ENCODE measurements at regions not wholly inside any gene's neighbourhood (a gene's known extent, or its start where the extent isn't known, plus 50 kb on each side); places are given as distances from the start of the nearest gene placed in this dataset.

- H3K27me3 Mint-ChIP-seq (ENCODE audit: low read depth) = peaks cover 15% of the 10 kb centered on the region
- ATAC-seq (replicated peaks in 1 of 2) (no peak), DNase-seq (no peak)
- no peaks in the 10 kb centered on the region for H3K9me3 Mint-ChIP-seq
- peaks cover 5% of the 10 kb centered on the region for H3K4me1 Mint-ChIP-seq (ENCODE audit: low read depth)
- H3K27ac Mint-ChIP-seq = no peak overlapping the region
- no peak overlapping the region for H3K4me3 Mint-ChIP-seq
- H3K36me3 Mint-ChIP-seq (ENCODE audit: insufficient read depth in 2 of 2) = peaks cover 0 to 2% of the 10 kb centered on the region in 2 donors
Observed at GRCh38 chrX:1928805-1929204, 313.9 kb downstream of the ASMT start.

GRCh38 chrX:1932231-1932630 lies 317.4 kb downstream of the ASMT start:
- Mint-ChIP-seq H3K4me3 (no peak overlapping the region), H3K36me3 (ENCODE audit: insufficient read depth in 2 of 2) (peaks cover 0 to 2% of the 10 kb centered on the region in 2 donors), H3K27ac (no peak overlapping the region), H3K27me3 (ENCODE audit: low read depth) (peaks cover 3% of the 10 kb centered on the region), H3K4me1 (ENCODE audit: low read depth) (no peaks in the 10 kb centered on the region), H3K9me3 (no peaks in the 10 kb centered on the region)
- ATAC-seq (replicated peaks in 1 of 2) (no peak), DNase-seq (no peak)

- no peak for ATAC-seq (replicated peaks in 1 of 2)
- Mint-ChIP-seq H3K27me3 (ENCODE audit: low read depth) (no peaks in the 10 kb centered on the region), H3K4me1 (ENCODE audit: low read depth) (no peaks in the 10 kb centered on the region), H3K9me3 (peaks cover 4 to 5% of the 10 kb centered on the region in 2 donors), H3K27ac (no peak overlapping the region), H3K4me3 (no peak overlapping the region), H3K36me3 (ENCODE audit: insufficient read depth in 2 of 2) (peaks cover 0 to 2% of the 10 kb centered on the region in 2 donors)
- no peak for DNase-seq
Observed at GRCh38 chrX:1933964-1934363, 319.1 kb downstream of the ASMT start.

GRCh38 chrX:1935805-1936204 lies 320.9 kb downstream of the ASMT start:
- Mint-ChIP-seq H3K4me1 (ENCODE audit: low read depth) (no peaks in the 10 kb centered on the region), H3K36me3 (ENCODE audit: insufficient read depth in 2 of 2) (peaks cover 0 to 2% of the 10 kb centered on the region in 2 donors), H3K27ac (no peak overlapping the region), H3K9me3 (peaks cover 5 to 6% of the 10 kb centered on the region in 2 donors), H3K27me3 (ENCODE audit: low read depth) (no peaks in the 10 kb centered on the region), H3K4me3 (no peak overlapping the region)
- no peak for DNase-seq
- ATAC-seq (replicated peaks in 1 of 2) = no peak

GRCh38 chrX:1938190-1938589 lies 323.3 kb downstream of the ASMT start:
- Mint-ChIP-seq H3K9me3 (peaks cover 5 to 6% of the 10 kb centered on the region in 2 donors), H3K27me3 (ENCODE audit: low read depth) (no peaks in the 10 kb centered on the region), H3K4me1 (ENCODE audit: low read depth) (no peaks in the 10 kb centered on the region), H3K36me3 (ENCODE audit: insufficient read depth in 2 of 2) (peaks cover 0 to 2% of the 10 kb centered on the region in 2 donors), H3K4me3 (no peak overlapping the region), H3K27ac (no peak overlapping the region)
- ATAC-seq (replicated peaks in 1 of 2) (no peak), DNase-seq (no peak)

GRCh38 chrX:1941321-1941720 lies 326.5 kb downstream of the ASMT start:
- DNase-seq = no peak
- no peak for ATAC-seq (replicated peaks in 1 of 2)
- Mint-ChIP-seq H3K9me3 (peaks cover 5 to 6% of the 10 kb centered on the region in 2 donors), H3K36me3 (ENCODE audit: insufficient read depth in 2 of 2) (no peaks in the 10 kb centered on the region), H3K27me3 (ENCODE audit: low read depth) (no peaks in the 10 kb centered on the region), H3K27ac (no peak overlapping the region), H3K4me1 (ENCODE audit: low read depth) (no peaks in the 10 kb centered on the region), H3K4me3 (no peak overlapping the region)

GRCh38 chrX:1945879-1946278 lies 331.0 kb downstream of the ASMT start:
- no peak for DNase-seq
- ATAC-seq (replicated peaks in 1 of 2) = no peak

GRCh38 chrX:1946974-1947373 lies 332.1 kb downstream of the ASMT start:
- no peaks in the 10 kb centered on the region for H3K4me1 Mint-ChIP-seq (ENCODE audit: low read depth)
- no peak overlapping the region for H3K27ac Mint-ChIP-seq
- ATAC-seq (replicated peaks in 1 of 2) (peak in 1 of 2 donors; percentile 20), DNase-seq (no peak)
- no peak overlapping the region for H3K4me3 Mint-ChIP-seq
- no peaks in the 10 kb centered on the region for H3K9me3 Mint-ChIP-seq
- no peaks in the 10 kb centered on the region for H3K36me3 Mint-ChIP-seq (ENCODE audit: insufficient read depth in 2 of 2)
- no peaks in the 10 kb centered on the region for H3K27me3 Mint-ChIP-seq (ENCODE audit: low read depth)

More at GRCh38 chrX:1945879-1946278, 331.0 kb downstream of the ASMT start:
- Mint-ChIP-seq H3K4me1 (ENCODE audit: low read depth) (no peaks in the 10 kb centered on the region), H3K36me3 (ENCODE audit: insufficient read depth in 2 of 2) (no peaks in the 10 kb centered on the region), H3K4me3 (no peak overlapping the region), H3K27ac (no peak overlapping the region), H3K27me3 (ENCODE audit: low read depth) (no peaks in the 10 kb centered on the region), H3K9me3 (no peaks in the 10 kb centered on the region)
